ENCODE measurements at regions not wholly inside any gene's neighbourhood (a gene's known extent, or its start where the extent isn't known, plus 50 kb on each side); places are given as distances from the start of the nearest gene placed in this dataset.
"Not testable (repeated sequence)": the region's sequence is repeated elsewhere in the genome, so short reads cannot be mapped to it uniquely, and the experiment has no call there.

DNA sequence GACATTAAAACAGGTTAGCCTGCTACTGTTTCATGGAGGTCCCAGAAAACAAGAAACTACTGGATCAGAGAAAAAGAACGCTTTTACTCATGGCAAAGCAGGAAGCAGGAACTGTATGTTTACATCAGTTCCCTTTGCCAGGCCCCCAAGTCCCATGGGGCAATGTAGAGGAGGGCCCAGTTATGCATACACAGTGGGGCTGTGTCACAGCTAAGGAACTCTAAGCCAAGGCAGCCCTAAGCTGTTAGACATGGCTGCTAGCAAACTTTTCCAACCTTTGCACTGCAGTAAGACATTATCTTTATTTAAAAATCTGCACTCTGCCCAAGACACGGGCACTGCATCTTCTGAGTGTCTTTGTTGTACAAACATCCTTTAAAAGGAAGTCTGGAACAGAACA, 975.8 kb downstream of the C4orf33 start:
- ATAC-seq (no peak), DNase-seq (no peak)

DNA sequence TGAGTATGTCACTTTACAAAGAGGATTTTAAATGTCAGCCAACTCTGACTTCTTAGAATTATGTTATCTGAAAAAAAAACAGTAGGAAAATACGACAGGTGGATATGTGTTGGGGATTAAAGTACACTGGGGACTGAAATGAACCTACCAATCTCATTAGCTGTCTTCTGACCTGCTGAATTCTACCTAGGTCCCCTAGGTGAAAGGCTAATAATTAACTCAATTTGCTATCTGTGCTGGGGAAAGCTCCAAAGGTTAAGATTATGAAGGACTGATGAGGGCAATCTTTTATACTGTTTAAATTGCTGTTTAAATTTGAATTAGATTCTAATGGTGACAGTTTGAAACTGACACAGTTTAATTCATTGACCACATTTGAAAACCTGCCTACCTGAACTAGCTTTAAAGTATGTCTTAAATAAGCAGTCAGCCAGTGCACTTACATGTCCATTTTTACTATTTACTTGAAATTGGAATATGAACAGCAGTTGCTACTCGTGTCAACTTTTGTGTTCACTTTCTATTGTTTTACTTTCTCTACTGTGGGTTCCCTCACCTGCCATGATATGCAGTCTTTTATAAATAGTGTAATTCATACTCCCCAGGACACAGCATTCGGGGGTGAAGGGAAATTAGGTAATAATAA, 977.3 kb downstream of the C4orf33 start:
- DNase-seq (no peak), ATAC-seq (no peak)

- no peak for DNase-seq
- ATAC-seq: no peak
Observed at GRCh38 chr4:130074096-130074495, 978.1 kb downstream of the C4orf33 start.

- DNase-seq (no peak), ATAC-seq (no peak)
Observed at GRCh38 chr4:130077275-130077674, 981.3 kb downstream of the C4orf33 start.

DNA sequence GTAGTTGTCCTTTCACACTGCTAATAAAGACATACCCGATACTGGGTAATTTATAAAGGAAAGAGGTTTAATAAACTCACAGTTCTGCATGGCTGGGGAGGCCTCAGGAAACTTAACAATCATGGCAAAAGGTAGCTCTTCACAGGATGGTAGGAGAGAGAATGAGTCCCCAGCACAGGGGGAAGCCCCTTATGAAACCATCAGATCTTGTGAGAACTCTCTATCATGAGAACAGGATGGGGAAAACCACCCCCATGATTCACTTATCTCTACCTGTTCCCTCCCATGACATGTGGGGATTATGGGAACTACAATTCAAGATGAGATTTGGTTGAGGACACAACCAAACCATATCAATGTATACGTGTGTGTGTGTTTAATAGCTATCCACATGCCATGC, 983.1 kb downstream of the C4orf33 start:
- not testable (repeated sequence) for ATAC-seq

DNA sequence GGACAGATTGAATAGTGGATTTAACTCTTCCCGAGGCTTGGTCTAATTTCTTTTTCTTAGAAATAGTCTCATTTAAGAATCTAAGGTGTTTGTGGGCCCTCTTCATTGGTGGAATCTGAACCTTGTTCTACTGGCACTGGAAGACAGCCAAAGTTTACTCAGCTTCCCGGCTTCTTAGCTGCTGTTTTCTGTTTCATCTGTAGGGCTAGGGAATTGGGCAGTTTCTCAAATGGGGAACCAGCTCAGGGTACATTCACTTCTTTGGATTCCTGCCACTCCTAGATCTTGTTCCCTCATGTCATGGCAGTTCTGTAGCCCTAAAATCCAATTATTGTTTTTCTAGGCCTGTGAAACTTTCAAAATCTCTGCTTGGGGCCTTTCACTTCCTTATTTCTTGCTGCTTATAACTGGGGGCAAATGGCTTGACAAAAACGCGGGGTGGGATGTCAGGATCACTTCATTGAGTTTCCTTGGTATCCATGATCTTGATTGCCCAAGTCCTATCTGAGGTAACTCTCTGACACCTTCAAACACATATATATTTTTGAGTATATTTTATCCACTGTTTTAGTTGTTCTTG, 985.0 kb downstream of the C4orf33 start:
- DNase-seq (no peak), ATAC-seq (no peak)

More for the DNA sequence above, 983.1 kb downstream of the C4orf33 start:
- not testable (repeated sequence) for DNase-seq

DNA sequence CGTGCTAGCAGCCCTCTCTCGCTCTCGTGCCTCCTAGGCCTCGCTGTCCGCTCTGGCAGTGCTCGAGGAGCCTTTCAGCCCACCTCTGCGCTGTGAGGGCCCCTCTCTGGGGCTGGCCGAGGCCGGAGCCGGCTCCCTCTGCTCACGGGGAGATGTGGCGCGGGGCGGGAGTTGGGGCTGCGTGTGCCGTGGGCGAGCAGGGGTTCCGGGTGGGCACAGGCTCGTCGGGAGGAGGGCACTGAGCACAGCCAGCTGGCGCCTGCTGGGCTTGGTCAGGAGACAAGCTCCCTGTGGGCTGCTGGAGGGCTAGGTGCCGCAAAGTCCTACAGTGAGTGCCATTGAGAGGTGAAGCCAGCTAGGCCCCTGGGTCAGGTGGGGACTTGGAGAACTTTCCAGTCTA, 994.5 kb downstream of the C4orf33 start:
- DNase-seq (no peak), ATAC-seq (no peak)

DNA sequence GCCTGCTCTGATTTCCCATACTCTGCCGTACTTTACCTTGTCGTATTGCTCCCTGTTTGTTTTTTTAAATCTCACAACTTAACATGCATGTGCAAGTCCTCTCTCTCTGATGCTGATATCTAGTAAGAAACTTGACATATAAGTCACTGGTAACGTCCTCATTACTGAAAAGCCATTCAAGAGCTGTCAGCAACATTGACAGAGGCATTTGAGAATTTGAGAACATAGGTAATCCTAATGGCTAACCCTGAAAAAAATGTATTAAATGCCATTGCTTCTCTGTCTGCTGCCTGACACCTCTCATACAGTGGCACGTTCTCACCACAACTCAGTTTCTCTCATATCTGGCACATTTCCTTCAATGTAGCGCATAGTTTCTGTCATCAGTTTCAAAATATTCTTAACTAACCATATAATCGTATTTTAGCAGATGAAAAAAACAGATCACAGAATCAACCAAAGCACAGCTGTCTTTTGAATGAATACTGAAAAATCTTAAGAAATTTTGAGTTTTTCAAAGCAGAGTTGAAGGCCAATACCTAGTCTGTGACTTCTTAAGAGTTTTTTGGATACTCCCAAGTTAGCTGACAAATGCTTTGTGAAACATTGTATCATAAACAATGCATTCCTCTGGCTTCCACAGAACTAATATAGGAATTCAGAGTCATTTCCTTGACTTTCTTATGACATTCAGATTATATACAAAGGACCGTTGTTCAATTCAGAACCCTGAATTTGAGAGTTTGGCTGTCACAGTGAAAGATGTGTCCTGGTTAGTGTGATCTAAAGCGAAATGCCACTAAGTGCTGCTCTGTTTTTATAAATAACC, 996.4 kb downstream of the C4orf33 start:
- no peak for ATAC-seq
- DNase-seq: no peak

- ATAC-seq (no peak), DNase-seq (no peak)
Observed at GRCh38 chr4:130099105-130099504, 1003.2 kb downstream of the C4orf33 start.

GRCh38 chr4:130110189-130110588, 1014.2 kb downstream of the C4orf33 start:
- DNase-seq (no peak), ATAC-seq (no peak)

- DNase-seq: no peak
- no peak for ATAC-seq
Observed at GRCh38 chr4:130110770-130111169, 1014.8 kb downstream of the C4orf33 start.

DNA sequence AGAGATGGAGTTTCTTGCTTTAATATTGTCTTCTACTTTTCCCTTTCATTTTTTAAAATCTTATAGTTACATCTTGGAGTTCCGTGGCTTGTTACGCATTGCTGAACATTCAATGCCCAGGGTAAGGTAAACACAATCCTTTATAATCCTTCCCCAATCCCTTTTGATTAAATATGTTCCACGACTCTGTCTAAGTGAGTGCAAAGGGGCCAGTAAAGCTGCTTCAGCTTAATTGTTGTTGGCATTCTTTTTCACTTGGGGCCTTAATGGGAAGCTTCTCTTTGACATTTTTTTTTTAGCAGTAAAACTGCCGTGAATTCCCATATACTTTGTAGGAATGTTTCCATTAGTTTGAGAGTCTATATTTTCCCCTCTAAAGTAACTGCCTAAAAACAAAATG, 1028.1 kb downstream of the C4orf33 start:
- no peak for ATAC-seq
- DNase-seq: no peak

DNA sequence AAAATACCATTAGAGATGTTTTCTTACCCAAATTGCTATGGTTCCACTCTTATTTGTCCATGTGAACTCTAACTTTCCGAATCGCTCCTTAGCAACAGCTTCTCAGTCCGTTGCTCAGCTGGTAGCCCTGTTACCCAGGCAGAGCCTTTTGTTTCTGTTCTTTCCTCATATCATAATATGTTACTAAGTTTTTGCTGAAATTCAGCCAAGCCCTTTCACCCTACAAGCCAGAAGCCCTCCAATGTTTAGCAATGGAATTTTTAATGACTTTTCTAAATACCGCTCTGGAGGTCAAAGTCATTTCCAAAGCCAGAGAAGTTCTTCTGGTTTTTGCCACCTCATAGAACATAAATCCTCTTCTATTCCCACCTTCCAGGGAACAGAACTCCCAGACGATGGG, 1029.5 kb downstream of the C4orf33 start:
- DNase-seq (no peak), ATAC-seq (no peak)

DNA sequence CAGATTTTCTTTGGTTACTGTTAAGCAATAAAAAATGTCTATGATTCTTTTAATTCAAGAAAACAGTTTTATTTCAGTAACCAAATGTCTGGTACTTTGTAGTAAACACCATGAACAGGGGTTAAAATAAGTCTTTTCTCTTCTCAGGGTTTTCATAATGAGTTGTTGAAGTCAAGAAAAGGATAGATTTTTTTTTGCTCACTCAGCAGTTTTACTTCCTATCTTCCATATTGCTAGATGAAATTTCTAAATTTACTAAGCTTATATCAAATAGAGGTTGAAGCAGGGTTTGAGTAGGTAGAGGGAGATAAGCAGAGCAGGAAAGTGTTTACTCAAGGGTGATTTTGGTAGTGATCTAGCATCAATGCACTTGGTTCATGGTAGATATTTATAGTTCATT, 1031.3 kb downstream of the C4orf33 start:
- DNase-seq (no peak), ATAC-seq (no peak)

DNA sequence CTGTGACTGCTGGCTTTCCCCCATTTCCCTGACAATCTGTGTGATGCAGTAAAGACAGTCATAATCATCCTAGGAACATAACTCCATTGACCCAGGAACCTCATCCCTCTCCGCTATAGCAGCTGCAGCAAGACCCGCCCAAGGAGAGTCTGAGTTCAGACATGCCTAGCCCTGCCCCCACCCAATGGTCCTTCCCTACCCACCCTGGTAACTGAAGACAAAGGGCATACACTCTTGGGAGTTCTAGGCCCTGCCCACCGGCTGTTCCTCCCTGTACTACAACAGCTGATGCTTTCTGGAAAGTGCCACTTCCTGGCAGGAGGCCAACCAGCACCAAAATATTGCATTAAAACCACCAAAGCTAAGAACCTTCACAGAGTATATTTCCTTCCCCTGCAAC, 1035.6 kb downstream of the C4orf33 start:
- DNase-seq: no peak
- ATAC-seq: no peak

- ATAC-seq (no peak), DNase-seq (no peak)
Observed at GRCh38 chr4:130141651-130142050, 1045.7 kb downstream of the C4orf33 start.

GRCh38 chr4:130143656-130144055, 1047.7 kb downstream of the C4orf33 start:
- no peak for ATAC-seq
- no peak for DNase-seq

DNA sequence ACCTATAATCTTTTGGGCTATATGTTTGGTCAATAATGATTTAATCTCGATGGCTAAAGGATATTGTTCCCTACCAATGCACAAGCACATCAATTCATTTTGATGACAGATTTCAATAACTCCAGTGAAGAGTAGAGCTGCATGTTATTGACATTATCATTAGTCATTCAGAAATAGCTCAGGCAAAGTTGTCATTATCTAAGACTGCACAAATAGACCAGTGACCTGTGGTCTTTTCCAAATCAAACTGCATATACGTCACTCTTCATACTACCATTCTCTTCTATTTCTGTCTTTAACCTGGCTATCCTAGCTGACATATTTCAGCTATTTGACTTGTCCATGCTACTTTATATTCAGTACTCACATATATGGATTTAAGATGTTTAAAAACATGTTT, 1050.8 kb downstream of the C4orf33 start:
- ATAC-seq: no peak
- DNase-seq: no peak

GRCh38 chr4:130147641-130148040, 1051.7 kb downstream of the C4orf33 start:
- no peak for ATAC-seq
- DNase-seq: no peak

DNA sequence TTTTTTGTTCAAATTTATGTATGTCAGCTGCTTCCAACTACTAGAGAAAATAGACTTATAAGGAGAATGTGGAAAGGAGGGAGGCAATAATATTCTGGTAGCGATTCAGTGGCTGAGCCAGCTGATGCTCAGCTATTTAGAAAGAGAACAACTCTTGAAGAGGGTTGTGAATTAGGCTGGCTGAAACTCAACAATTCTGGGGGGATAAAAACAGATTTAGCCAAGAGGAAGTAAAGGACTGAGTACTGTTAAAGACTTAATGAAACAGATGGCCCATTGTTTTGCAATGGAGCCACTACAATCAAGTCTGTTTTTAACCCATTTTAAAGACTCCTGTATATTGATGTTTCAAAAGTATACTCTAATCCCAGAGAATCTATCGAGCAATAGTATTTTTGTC, 1058.9 kb downstream of the C4orf33 start:
- DNase-seq (no peak), ATAC-seq (no peak)

GRCh38 chr4:130163701-130164100, 1067.7 kb downstream of the C4orf33 start:
- no peak for DNase-seq
- no peak for ATAC-seq

GRCh38 chr4:130165381-130165780, 1069.4 kb downstream of the C4orf33 start:
- ATAC-seq (no peak), DNase-seq (no peak)

DNA sequence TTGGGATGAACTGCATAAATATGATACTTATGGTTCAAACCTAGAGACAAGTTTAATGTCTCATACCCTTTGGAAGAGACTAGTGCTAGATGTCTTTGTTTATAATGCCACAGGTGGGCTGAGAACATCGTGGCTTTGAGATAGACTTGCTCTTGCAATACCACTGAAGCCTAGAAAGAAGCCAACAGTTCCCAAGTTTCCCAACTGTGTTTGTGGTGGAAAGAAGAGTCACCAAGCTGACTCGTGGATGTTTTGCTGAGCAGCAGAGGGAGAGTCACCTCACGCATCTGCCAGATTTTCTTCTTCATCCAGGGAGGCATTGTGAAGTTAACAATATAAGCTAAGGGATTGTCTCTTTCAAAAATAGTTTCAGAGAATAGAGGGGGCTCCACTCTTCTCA, 1076.2 kb downstream of the C4orf33 start:
- no peak for ATAC-seq

DNA sequence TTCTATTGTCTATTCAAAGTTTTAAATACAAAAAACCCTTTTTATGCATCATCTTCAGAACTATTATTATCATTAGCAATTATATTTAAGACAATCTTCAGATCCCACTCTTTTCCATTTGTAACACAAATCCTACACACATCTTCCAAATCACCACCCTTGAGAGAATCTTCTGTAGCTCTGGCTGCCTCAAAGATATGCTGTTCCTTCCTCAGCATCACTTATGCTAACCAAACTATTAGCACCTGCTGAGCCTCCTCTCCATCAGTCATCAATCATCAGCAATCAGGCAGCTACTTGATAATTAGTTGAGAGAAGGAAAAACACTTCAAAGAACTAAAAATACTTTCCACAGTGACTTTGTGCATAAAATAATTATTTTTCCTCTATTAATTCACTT, 1082.2 kb downstream of the C4orf33 start:
- no peak for DNase-seq
- no peak for ATAC-seq

More for the DNA sequence above, 1076.2 kb downstream of the C4orf33 start:
- DNase-seq: no peak

Data from stimulated activated naive CD8-positive, alpha-beta T cell treated with anti-CD3 and anti-CD28 coated beads, Interleukin-15, Interleukin-2, amounts not matched to agents 100 U/mL and 50 U/mL, for 24 hours (primary cell).